ENCODE measurements at regions not wholly inside any gene's neighbourhood (a gene's known extent, or its start where the extent isn't known, plus 50 kb on each side); places are given as distances from the start of the nearest gene placed in this dataset.

GRCh38 chr4:162322054-162322453 lies 158.3 kb upstream of the FSTL5 start:
- no peak for TF ChIP-seq CTCF (conservative IDR thresholded peaks at IDR 0.05; ENCODE audit: low read depth, low read length)
- no peak for TF ChIP-seq EZH2 (IDR thresholded peaks at IDR 0.05; ENCODE audit: borderline replicate concordance, low read depth, low read length, poor library complexity, severe bottlenecking)

All from A673 (cell line).